Occipital lobe (tissue), 1 donor: ENCODE measurements at regions not wholly inside any gene's neighbourhood (a gene's known extent, or its start where the extent isn't known, plus 50 kb on each side); places are given as distances from the start of the nearest gene placed in this dataset.

Experiments
- DNase-seq: peaks from one replicate; lab custom pipeline; 2025; lab: John Stamatoyannopoulos, UW

DNA sequence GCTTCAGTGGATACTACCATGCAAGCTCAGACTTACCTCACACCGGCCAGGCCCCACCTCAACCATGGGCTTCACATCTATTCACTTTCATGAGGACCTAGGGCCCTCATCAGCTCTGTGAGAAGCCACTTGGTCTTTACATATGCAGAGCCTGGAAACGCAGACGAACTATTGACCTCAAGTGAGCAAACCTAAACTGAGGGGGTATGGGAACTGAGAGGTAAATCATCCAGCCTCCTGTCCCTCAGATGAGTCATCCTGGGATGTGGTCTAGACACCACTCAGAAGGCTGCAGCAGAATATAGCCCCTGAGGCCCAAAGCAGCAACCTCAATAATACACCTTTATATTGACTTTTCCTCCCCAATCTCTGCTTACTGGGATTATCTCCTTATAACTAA, 578.0 kb downstream of the INSC start:
- no peak for DNase-seq

DNA sequence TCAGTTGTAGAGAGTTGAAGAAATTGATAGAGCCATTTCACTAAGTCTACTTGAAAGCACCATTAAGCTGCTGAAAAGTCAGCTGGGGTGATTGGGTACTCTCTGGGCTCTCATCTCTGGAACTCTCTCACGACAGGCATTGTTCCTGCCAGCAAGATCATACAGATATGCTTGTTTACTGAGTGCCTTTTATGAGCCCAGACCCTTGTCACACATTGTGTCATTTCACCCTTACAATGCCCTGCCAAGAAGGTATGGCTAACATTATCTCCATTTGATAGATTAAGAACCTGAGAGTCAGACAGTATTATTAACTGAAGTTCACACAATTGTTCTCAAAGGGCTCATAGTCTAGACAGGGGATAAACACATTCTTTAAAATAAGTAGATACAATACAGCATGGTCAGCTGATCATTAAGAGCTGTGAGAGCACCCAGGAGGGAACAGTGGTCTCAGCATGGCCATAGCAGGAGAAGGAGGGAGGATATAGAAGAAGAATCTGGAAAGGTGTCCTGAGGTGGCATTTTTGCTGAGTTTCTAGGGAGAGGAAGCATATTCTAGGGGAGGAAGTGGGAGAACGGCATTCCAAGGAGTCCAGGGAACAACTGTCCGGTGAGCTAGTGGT, 580.5 kb downstream of the INSC start:
- DNase-seq, result no peak

DNA sequence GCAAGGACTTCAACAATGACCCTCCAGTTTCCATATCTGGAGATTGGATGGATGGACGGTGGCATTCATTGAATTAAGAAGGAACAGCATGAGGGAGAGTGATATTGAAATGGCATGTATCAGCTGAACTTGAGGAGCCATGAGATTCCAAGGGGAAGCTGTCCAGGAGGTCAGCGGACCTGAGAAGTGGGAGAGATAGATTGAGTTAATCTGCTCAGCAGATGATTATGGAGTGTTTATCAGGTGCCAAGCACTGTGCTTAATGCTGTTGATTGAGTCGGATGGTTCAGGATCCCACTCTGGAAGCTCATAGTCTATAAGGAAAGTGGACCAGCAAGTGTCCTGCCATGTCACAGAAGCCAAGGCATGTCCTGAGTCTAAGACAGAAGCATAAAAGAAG, 581.3 kb downstream of the INSC start:
- DNase-seq, result no peak

DNA sequence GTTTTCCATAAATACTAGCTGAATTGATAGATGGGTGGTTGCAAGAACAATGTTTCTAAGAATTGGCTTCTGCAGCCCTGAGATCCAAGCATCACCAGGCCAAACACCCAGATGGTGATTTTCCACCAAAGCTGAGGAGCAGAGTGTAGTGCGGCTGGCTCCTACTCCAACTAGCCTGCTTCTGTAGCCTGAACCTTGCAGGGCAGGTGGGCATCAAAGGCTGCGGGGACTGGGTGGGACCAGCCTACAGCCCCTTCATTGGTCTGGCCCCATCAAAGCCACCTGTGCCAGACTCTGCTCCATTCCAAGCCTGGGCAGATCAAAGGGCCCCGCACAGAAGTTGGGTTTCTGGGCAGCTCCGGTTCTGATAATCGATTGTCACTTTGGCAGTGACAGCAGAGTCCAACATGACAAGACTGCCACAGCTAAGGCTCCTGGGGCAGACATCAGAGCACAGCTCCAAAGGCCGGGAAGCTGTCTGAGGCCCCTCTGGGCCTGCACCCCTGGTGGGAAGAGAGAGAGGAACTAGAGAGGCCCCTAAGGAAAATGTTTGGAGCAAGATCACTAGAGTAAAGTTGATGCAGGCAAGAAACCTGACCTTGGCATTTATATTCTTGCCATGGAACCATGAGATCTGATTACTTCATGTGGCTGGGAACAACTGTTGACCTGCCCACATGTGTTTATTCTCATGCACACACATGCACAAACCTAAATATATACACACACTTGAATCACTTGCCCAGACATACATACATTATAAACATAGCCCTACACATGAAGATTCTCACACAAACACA, 582.9 kb downstream of the INSC start:
- no peak for DNase-seq

DNA sequence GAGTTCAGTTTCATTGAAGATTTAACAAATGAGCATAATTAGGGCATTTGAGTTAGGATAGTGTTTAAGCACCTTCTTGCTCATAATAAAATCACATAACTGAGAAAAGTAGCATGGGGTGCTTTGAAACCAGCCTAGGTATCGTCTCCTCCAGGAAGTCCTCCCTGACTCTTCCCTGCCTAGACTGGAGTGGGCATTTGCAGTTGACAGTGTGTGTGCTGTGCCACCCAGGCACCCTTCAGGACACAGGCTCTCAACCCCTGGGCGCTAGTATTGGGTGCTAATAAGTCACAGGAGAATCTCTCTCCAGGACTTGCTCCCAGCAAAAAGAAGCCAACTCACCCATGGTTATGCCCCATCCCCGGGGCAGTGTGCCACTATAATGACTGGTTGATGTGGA, 584.1 kb downstream of the INSC start:
- DNase-seq, result no peak

DNA sequence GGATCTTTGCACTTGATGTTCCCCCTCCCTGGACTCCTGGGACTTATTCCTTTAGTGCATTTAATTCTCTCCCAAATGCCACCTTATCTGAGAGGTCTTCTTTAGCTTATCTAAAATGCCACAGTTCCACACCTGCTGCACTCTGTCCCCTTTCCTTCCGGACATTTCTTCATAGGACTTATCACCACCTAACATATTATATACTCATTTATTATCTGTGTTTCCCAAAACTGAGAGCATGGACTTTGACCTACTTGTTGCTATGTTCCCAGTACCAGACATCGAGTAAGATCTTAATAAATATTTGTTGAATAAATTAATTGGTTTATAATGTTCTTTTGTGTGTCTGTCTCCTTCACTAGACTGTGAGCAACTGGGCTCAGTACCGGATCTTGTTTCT, 585.3 kb downstream of the INSC start:
- DNase-seq, result no peak

DNA sequence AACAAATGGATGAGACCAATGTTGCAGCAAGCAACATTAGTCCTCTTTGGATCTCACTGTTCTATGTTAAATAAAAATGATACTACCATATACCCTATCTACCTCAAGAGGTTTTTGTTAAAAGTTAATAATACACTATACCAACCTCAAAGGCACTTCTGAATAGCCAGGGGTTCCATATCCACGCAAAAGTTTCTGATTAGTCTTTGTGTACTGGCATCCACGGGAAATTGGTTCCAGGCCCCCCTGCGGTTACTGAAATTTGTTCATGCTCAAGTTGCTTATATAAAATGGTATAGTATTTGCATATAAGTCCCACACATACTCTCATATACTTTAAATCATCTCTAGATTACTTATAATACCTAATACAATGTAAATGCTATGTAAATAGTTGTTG, 585.7 kb downstream of the INSC start:
- no peak for DNase-seq

DNA sequence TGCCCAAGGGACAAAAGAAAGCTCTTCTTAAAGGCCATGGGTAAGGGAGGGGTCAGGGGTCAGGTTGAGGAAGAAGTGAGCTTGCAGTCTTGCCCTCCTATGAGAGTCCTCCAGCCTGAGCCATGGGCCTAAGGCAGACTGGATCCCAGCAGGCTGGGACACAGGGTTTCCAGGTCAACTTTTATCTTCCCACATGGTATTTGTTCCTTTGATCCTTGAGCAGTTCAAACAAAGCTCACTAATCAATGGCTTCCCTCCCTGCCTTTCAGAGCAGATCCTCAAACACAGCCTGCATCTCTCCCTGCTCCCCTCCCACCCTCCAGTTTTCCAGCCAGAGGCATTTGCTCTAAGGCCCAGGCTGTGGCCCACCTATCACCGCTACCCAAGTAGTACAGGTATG, 589.3 kb downstream of the INSC start:
- DNase-seq, result no peak

DNA sequence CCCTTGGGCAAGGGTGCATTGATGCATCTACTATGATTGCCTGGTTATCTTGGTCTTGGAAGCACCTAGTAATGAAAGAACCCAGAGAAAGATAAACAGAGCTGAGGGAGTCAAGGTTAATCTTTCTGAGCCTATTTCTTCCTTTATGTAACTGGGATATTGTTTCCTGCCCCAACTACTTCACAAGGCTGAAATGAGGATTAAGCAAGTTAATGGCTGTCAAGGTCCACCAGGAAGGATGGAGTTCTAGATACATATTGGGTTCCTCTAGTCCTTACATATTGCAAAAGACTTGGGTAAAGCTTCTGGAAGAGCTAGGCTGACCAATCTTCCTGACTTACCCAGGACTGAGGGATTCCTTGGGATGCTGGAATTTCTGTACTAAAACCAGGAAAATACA, 589.8 kb downstream of the INSC start:
- no peak for DNase-seq

DNA sequence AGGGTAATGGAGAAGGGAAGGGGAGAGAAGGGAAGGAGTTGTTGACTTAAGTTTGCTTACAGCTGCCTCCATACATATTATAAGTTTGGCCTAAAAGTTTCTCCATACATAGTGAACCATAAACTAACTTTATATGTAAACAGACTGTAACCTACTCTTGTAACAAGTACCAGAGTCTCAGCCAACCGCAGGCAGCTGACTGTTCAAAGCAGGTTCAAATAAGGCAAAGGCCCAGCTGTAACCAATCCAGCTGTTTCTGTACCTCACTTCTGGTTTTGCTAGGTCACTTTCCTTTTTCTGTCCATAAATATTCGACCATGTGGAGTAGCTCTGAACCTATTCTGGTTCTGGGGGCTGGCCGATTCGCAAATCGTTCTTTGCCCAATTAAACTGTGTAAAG, 591.2 kb downstream of the INSC start:
- DNase-seq, result no peak

DNA sequence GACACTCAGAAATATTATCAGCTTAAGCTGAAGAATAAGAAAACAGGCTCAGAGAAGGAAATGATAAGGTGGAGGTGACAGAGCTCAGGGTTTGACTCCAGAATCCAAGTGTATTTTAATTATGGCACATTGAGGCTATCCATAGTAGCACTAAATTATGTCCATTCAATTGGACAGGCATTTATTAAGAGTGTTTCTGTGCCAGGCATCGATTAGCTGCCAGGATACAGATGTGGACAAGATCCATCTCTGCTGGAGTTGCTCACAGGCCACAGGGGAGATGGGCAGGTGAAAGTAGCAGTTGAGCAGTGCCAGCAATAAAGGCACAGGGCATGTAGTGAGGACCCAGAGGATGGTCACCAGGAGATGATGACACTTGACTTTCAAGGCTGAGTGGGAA, 592.5 kb downstream of the INSC start:
- DNase-seq, result no peak

DNA sequence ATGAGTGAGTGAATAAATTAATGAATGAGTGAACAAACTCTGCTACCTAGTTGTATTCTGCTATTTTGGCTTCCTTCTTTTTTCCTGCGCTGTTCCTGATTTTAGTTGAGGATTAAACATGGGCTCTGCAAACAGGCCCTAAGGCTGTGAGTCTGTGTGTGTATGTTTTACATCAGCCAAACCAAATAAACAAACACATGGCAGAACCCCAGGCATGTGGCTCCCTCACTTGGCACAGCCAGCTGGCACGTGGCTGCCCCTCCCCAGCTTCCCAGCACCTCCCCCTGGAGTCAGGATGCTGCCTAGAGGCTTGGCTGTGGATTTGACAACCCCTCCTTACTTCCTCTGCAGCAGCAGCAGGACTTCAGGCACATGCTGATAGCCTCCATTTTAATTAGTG, 593.2 kb downstream of the INSC start:
- DNase-seq, result no peak

DNA sequence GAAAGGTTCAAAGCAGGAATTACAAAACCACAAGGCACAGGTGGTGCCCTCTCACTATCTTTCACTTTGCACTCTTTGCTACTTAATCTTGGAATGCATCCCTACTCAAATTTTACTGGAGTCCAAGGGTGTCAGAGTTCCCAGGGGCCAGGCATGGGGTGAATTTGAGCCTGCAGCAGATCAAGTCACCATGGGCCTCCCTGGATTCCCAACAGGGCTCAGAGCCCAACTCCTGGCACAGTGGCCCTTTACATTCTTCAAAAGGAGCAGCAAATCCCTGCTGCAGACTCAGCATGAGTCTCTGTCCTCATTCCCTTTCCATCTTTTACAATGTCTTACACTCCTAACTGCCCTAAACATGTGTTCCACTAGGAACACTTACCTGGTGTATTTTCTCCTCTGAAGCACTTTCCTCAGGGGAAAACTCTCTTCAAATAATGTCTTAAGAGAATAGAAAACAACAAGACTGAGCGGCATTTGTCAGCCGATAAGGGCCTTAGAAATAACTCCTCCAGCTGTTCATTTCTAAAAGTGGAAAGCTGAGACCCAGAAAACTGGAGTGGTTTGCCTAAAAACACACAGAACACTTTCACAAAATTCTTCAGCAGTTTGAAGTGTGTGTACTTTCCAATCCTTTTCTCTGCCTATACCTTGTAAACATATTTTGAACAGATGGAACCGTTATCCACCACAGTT, 596.0 kb downstream of the INSC start:
- no peak for DNase-seq

DNA sequence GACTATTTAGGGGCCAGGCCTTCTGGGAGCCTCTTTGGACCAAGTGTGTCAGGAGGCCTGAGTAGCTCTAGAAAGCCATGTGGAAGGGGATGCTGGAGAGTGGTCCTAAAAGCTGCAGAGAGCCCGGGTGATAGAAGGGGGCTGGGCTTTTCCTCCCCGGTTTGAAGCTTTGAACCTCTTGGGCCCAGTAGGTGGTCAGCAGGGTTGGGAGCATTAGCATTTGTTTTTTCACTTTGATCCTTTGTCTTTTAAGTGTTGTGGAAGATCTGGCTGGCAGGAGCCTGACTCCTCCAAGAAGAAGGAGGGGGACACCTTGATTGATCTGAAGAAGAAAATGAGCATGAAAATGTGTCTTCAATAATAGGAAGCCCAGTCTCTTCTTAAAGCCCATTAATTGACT, 596.6 kb downstream of the INSC start:
- no peak for DNase-seq

DNA sequence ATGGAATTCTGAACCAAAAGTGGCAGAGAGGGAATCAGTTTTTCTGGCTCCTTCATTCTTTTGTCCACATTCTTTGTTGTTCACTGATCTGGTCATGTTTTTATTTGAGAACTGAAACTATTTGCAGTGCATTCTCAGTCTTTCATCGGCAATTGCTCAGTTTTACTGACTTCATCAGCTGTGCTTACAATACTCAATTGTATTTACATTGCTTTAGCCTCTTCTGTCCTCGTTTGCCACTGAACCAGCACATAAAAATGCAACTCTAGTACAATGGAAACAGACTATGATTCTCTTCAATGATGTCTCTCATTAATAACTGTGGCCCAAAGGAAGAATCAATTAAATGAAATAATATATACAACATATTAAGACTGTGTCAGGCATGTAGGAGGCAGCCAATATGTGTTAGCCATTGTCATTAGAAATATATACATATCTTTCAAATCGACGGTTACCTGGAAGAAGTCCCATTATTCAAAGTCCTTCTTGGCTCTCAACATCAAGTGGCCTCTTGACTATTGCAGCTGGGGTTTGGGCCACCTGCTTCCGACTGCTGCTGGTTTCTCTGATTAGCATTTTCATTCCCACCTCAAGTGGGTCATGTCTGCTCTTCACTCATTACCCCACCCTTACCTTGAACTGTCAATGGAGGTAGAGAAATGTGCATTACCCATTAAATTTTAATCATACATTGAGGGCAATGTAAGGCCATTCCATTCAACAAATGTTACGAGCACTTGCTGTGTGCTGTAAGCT, 600.1 kb downstream of the INSC start:
- DNase-seq, result no peak

DNA sequence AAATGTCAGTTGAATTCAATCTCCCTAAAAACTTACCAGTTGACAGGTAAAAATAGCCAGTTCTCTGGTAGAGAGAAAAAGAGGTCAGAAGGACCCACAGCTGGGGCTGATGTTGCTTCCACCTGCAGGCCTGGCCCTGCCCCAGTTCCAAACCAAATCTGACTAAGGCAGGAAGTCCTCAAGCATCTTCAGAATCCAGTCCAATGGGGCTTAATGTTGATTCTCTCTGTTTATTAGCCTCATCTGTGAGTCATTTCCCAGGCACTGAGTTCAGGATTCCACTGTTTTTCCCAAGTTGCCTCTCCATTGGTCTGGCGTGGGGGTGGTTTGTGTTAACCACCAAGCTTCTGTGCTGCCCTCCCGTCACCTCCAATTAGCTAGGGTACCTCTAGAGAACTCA, 601.8 kb downstream of the INSC start:
- DNase-seq, result no peak

DNA sequence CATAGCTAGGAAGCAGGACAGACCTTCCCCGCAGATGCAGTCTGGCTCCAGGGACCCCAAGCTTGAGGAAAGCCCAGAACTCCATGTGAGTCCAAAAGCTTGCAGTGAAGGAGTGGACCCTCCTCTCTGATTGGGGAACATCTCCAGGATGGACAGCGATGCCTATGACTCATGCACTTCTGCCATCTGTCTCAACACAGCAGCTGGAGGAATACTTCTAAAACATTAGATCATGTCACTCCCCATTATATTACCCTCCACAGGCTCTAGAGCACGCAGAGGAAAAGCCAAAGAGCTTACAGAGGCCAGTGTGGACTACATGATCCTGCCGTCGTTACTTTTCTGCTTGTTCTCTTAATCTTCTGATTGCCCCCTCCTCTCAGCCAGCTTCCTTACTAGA, 605.7 kb downstream of the INSC start:
- DNase-seq, result no peak

DNA sequence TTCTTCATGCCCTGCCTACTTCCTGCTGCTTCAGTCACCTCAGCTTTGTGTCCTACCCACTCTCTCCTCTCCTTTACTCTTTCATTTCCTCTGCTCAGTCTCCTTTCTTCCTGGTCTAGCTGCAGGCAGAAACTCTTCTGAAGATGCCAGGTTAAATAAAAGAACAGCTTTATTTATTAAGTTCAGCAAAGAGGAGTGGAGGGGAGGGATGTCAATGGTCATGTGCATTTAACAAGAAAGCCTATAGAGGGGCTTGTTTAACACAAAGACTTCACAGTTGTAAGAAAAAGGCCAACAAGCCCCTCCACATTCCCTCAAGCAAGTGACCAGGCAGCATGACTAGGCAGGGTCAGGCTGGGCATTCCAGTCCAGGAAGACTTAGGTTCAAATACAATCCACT, 609.2 kb downstream of the INSC start:
- DNase-seq, result no peak

DNA sequence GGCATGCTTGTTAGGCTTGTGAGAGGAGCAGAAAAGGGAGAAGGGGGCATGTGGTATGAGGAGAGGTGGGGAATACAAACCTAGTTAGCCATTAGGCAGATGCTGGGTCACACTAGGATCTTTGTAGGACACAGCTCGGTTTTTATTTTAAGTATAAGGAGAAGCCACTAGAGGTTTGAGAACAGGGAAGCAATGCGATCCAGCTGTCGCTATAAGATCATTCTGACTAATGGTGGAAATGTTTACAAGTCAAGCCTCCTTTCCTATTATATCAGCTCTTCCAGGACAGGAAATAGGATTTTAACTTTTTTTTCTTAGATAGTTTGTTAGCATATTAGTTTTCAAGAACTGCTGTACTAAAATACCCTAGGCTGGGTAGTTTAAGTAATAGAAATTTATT, 609.9 kb downstream of the INSC start:
- DNase-seq, result no peak

DNA sequence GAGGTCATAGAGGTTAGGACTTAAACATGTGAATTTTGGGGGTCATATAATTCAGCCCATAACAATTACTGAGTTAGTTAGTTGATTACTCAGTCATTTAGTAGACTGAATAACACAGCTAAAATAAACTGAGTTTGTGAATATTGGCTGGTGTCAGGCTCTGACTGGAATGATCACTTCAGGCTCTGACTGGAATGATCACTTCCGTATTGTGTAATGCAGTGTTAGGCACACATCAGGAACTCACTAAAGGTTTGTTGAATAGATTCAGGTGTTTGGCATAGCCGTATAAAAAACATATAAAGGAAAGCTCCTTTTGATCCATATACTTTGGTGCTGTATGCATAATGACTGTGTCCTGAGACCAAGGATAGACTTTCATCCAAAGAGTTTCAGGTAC, 610.5 kb downstream of the INSC start:
- DNase-seq, result no peak

DNA sequence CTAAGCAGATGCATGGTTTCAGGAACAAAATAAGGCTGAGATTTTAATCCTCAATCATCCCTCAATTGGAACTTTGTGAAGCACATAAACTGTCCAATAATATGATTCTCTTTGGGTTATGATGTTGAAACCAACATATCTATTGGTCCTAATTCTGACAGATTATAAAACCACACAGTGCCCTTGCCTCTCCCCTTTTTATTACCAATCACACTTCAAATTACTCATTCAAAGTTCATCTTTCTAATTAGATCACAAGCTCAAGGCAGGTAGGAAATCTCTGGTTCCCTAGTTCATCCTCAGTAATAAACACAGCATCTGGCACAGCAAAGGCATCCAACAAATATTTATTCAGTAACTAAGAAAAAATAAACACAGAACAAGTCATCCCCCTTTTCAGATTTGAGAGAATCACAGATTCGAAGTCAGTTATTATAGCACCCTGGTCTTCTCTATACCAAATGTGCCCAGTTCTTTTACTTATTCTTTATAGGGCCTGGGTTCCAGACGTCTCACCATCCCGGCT, 611.6 kb downstream of the INSC start:
- no peak for DNase-seq
